ENCODE measurements at regions not wholly inside any gene's neighbourhood (a gene's known extent, or its start where the extent isn't known, plus 50 kb on each side); places are given as distances from the start of the nearest gene placed in this dataset.

DNA sequence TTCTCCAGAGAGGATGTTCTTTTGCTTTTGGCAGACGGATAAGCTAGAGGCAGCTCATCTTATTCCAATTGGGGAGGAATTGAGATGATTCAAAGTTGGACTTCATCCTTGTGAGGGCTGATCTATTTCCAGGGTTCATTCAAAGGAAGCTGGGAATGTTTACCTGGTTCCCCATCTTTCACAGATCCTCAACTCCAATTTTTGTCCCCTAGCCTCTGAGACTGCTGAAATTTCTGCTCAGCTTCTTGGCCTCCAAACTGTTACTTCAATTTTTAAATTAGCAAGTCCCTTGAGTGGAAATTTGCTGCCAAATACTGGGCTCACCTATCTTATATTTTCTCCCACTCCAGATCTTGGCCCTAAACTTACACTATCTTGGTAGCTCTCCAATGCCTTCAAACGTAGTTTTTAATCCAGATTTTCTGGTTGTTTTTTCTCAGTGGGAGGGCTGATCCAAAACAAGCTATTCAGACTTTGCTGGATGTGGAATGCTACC lies 93.9 kb upstream of the NEK6 start:
- no peak for TF ChIP-seq CTCF (IDR thresholded peaks at IDR 0.05; ENCODE audit: insufficient read depth, low read length, poor library complexity, severe bottlenecking)
- TF ChIP-seq EZH2phosphoT487 (conservative IDR thresholded peaks at IDR 0.05; ENCODE audit: low read length) = no peak

All from SU-DHL-6 (cell line).